Endothelial cell of umbilical vein (primary cell): ENCODE measurements at regions not wholly inside any gene's neighbourhood (a gene's known extent, or its start where the extent isn't known, plus 50 kb on each side); places are given as distances from the start of the nearest gene placed in this dataset.

Experiments used
- BruUV-seq: library from RNA; stranded (reverse); fragments of 400-500 nt; replicated peaks from 2 replicates; lab custom pipeline; 2021; lab: Mats Ljungman, UMichigan
- CTCF ChIA-PET: fragments of 300-600, 350-600 bp; sonication (Branson Sonifier 250); formaldehyde crosslinking; loops from one replicate; lab custom pipeline; 2021; ENCODE audit warnings: antibody characterized with exemption, inconsistent platforms; lab: Charles Lee
- POLR2A ChIA-PET: fragments of 300-600, 350-600 bp; sonication (Branson Sonifier 250); formaldehyde crosslinking; loops from one replicate; lab custom pipeline; 2021; ENCODE audit warnings: antibody characterized with exemption, inconsistent platforms; lab: Charles Lee
- DNase-seq: peaks from one replicate; pipeline ENCODE4 v3.0.0-alpha.2; 2011; ENCODE audit warnings: low read depth, low spot score
- FAIRE-seq: peaks from 2 replicates; lab custom pipeline; 2011; peaks lifted over from hg19 to GRCh38; lab: Jason Lieb, UNC
- H2AFZ ChIP-seq: 2 replicates; pipeline ENCODE4 v1.6.0; 2012; ENCODE audit warnings: low read depth, low read length, control low read depth, inconsistent platforms
- H3K27ac ChIP-seq: 2 replicates; pipeline ENCODE4 v1.5.1; 2011; ENCODE audit warnings: low read depth, mild to moderate bottlenecking, control low read depth, low read length, moderate library complexity; ENCODE audit not compliant: insufficient read depth
- H3K27me3 ChIP-seq, 2 experiments: 2 replicates each; pipeline versions ENCODE4 v1.6.0 to v1.6.1; 2011; ENCODE audit warnings: low read length in 2 of 2, mixed read lengths in 1 of 2; ENCODE audit not compliant: control insufficient read depth in 2 of 2, insufficient read depth in 2 of 2
- H3K36me3 ChIP-seq, 2 experiments: 2 replicates in 1 of 2; 3 replicates in 1 of 2; pipeline ENCODE4 v1.5.1; 2011; ENCODE audit warnings: low read length in 2 of 2, mild to moderate bottlenecking in 1 of 2, moderate library complexity in 1 of 2; ENCODE audit not compliant: control insufficient read depth in 2 of 2, insufficient read depth in 2 of 2; ENCODE audit errors: extremely low read depth in 1 of 2
- H3K4me1 ChIP-seq: 3 replicates; pipeline ENCODE4 v1.5.1; 2011; ENCODE audit warnings: mild to moderate bottlenecking, low read length; ENCODE audit not compliant: control insufficient read depth, insufficient read depth; ENCODE audit errors: extremely low read depth
- H3K4me2 ChIP-seq: 2 replicates; pipeline ENCODE4 v1.6.1; 2011; ENCODE audit warnings: low read length, control low read depth, mixed read lengths; ENCODE audit not compliant: insufficient read depth
- H3K4me3 ChIP-seq, 3 experiments: fragments of 200-600 bp in 1 of 3; sonication (generic), shearing (Covaris generic) in 1 of 3; replicated peaks in 1 of 3; 2 replicates each; pipeline ENCODE4 v1.5.1; 2011 to 2016; ENCODE audit warnings: control low read depth in 3 of 3, low read length in 3 of 3, mild to moderate bottlenecking in 2 of 3, inconsistent platforms in 1 of 3, low read depth in 1 of 3, moderate library complexity in 1 of 3; ENCODE audit not compliant: insufficient read depth in 1 of 3
- H3K79me2 ChIP-seq: 2 replicates; pipeline ENCODE4 v1.6.0; 2012; ENCODE audit warnings: low read length, inconsistent platforms; ENCODE audit not compliant: control insufficient read depth, insufficient read depth
- H3K9ac ChIP-seq: replicated peaks from 2 replicates; pipeline ENCODE3; 2011; ENCODE audit warnings: low read length, control low read depth; ENCODE audit not compliant: insufficient read depth; ENCODE audit errors: extremely low read depth
- H3K9me1 ChIP-seq: replicated peaks from 3 replicates; pipeline ENCODE4 v1.6.0; 2011; ENCODE audit warnings: mild to moderate bottlenecking, low read length; ENCODE audit not compliant: control insufficient read depth, insufficient read depth; ENCODE audit errors: extremely low read depth
- H3K9me3 ChIP-seq: replicated peaks from 2 replicates; pipeline ENCODE4 v1.5.1; 2012; ENCODE audit warnings: low read length, inconsistent platforms; ENCODE audit not compliant: control insufficient read depth, insufficient read depth
- H4K20me1 ChIP-seq: replicated peaks from 2 replicates; pipeline ENCODE3; 2011; ENCODE audit warnings: mild to moderate bottlenecking, low read length; ENCODE audit not compliant: control insufficient read depth, insufficient read depth; ENCODE audit errors: extremely low read depth
- EZH2 ChIP-seq: IDR thresholded peaks from 2 replicates; pipeline ENCODE4 v1.6.1; 2012; ENCODE audit warnings: borderline replicate concordance, low read depth, mild to moderate bottlenecking, moderate library complexity, low read length, inconsistent platforms; ENCODE audit not compliant: severe bottlenecking
- FOS ChIP-seq: IDR thresholded peaks from 2 replicates; pipeline ENCODE4 v1.6.1; 2011; ENCODE audit warnings: mild to moderate bottlenecking, low read length, moderate library complexity, borderline replicate concordance; ENCODE audit not compliant: insufficient read depth
- GATA2 ChIP-seq: IDR thresholded peaks from 2 replicates; pipeline ENCODE4 v1.7.0; 2011; ENCODE audit warnings: low read depth, mild to moderate bottlenecking, moderate library complexity, mixed read lengths, low read length; ENCODE audit not compliant: insufficient read length, insufficient read depth
- JUN ChIP-seq: IDR thresholded peaks from 2 replicates; pipeline ENCODE4 v1.6.1; 2011; ENCODE audit warnings: borderline replicate concordance, low read depth; ENCODE audit not compliant: insufficient read length, insufficient read depth
- MYC ChIP-seq: IDR thresholded peaks from one replicate; pipeline ENCODE4 v1.6.1; 2011; ENCODE audit warnings: mild to moderate bottlenecking, low read depth, low read length
- POLR2AphosphoS5 ChIP-seq: IDR thresholded peaks from 2 replicates; pipeline ENCODE4 v1.6.1; 2012; ENCODE audit warnings: low read depth, mild to moderate bottlenecking, control low read depth, low read length, moderate library complexity; ENCODE audit not compliant: insufficient read depth
- dilution Hi-C: fragments of 300-500 bp; cut with MboI; formaldehyde crosslinking; loops from one replicate; pipeline ENCODE4 v1.15.0; 2019; ENCODE audit warnings: low sequenced_read_pairs; ENCODE audit not compliant: extremely low pct_ligation_motif_present
- intact Hi-C: fragments of 100-400 bp; cut with micrococcal nuclease; formaldehyde crosslinking; loops from one replicate; pipeline ENCODE4 v1.10.0; 2022
- TF ChIP-seq, protein P1 (sequence below), 2 donors: IDR thresholded peaks; 1 replicate in 1 of 2; 2 replicates in 1 of 2; pipeline ENCODE4 v1.5.1; 2011; ENCODE audit warnings: low read length in 2 of 2, mild to moderate bottlenecking in 2 of 2, moderate library complexity in 2 of 2, control low read depth in 1 of 2, inconsistent platforms in 1 of 2, low read depth in 1 of 2; ENCODE audit not compliant: insufficient read depth in 1 of 2; ENCODE audit errors: extremely low read depth in 1 of 2

DNA sequence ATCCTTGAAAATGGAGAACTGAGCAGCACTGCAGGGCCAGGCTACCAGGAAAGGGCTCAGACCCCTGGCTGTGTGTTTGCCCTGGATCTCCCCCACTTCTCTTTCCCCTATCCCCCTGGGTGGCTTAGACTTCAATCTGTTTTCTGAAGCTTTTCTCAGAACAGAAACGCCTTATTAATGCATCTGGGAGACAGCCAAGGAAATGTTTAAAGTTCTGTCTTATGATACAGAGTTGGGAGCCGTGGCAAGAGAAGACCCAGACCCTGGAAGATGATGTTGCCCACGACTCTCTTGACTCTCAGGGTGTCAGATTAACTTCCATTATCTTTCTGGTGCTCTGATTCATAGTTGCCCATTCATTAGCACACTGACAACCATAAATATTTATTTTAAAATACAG is 107.1 kb downstream of the EBLN1 start:
- BruUV-seq = no TSS peak
- Histone ChIP-seq H3K4me3 (no peak overlapping the region), H3K79me2 (no peaks in the 10 kb centered on the region), H3K27ac (no peak overlapping the region), H3K4me2 (no peak overlapping the region), H3K9me3 (no peaks in the 10 kb centered on the region), H3K4me1 (no peaks in the 10 kb centered on the region), H3K36me3 (no peaks in the 10 kb centered on the region), H4K20me1 (no peaks in the 10 kb centered on the region), H3K9ac (no peak overlapping the region), H2AFZ (no peak overlapping the region), H3K27me3 (no peaks in the 10 kb centered on the region), H3K9me1 (no peaks in the 10 kb centered on the region)
- CTCF ChIA-PET = no interaction called here
- intact Hi-C loops = no loop called here
- dilution Hi-C loops = no loop called here
- FAIRE-seq (no peak), DNase-seq (no peak)
- POLR2A ChIA-PET = no interaction called here
- TF ChIP-seq GATA2 (no peak), JUN (no peak), POLR2AphosphoS5 (no peak), EZH2 (no peak), FOS (no peak), MYC (no peak)
- TF ChIP-seq, protein P1, sequence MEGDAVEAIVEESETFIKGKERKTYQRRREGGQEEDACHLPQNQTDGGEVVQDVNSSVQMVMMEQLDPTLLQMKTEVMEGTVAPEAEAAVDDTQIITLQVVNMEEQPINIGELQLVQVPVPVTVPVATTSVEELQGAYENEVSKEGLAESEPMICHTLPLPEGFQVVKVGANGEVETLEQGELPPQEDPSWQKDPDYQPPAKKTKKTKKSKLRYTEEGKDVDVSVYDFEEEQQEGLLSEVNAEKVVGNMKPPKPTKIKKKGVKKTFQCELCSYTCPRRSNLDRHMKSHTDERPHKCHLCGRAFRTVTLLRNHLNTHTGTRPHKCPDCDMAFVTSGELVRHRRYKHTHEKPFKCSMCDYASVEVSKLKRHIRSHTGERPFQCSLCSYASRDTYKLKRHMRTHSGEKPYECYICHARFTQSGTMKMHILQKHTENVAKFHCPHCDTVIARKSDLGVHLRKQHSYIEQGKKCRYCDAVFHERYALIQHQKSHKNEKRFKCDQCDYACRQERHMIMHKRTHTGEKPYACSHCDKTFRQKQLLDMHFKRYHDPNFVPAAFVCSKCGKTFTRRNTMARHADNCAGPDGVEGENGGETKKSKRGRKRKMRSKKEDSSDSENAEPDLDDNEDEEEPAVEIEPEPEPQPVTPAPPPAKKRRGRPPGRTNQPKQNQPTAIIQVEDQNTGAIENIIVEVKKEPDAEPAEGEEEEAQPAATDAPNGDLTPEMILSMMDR (IDR thresholded peaks at IDR 0.05; ENCODE audit: extremely low read depth in 1 of 2, insufficient read depth in 1 of 2, low read depth in 1 of 2, low read length in 2 of 2) = no peak
